H9 (cell line): ENCODE measurements at regions not wholly inside any gene's neighbourhood (a gene's known extent, or its start where the extent isn't known, plus 50 kb on each side); places are given as distances from the start of the nearest gene placed in this dataset.
"Not testable (repeated sequence)": the region's sequence is repeated elsewhere in the genome, so short reads cannot be mapped to it uniquely, and the experiment has no call there.

Source experiments
- DNase-seq: peaks from one replicate; pipeline ENCODE4 v3.0.0-alpha.2; 2017
- H2AFZ ChIP-seq: one replicate; pipeline ENCODE4 v1.6.1; 2013; ENCODE audit warnings: mild to moderate bottlenecking, low read length, control low read depth, moderate library complexity
- H2AK5ac ChIP-seq: 2 replicates; pipeline ENCODE4 v1.6.1; 2013; ENCODE audit warnings: low read length, control low read depth, mixed read lengths; ENCODE audit not compliant: insufficient read length
- H2BK120ac ChIP-seq: one replicate; pipeline ENCODE4 v1.6.1; 2013; ENCODE audit warnings: low read depth, mild to moderate bottlenecking, low read length, control low read depth, inconsistent platforms; ENCODE audit not compliant: poor library complexity, severe bottlenecking
- H2BK12ac ChIP-seq: 2 replicates; pipeline ENCODE4 v1.6.1; 2013; ENCODE audit warnings: low read length, control low read depth, mixed read lengths, low read depth; ENCODE audit not compliant: insufficient read length
- H2BK15ac ChIP-seq: 2 replicates; pipeline ENCODE4 v1.6.1; 2013; ENCODE audit warnings: low read depth, low read length, control low read depth
- H2BK20ac ChIP-seq: one replicate; pipeline ENCODE4 v1.6.1; 2013; ENCODE audit warnings: low read depth, mild to moderate bottlenecking, low read length, control low read depth, inconsistent platforms; ENCODE audit not compliant: poor library complexity, severe bottlenecking
- H2BK5ac ChIP-seq: 2 replicates; pipeline ENCODE4 v1.6.1; 2013; ENCODE audit warnings: low read length, control low read depth, mixed read lengths; ENCODE audit not compliant: insufficient read length
- H3K14ac ChIP-seq: 2 replicates; pipeline ENCODE4 v1.6.1; 2013; ENCODE audit warnings: low read length, control low read depth; ENCODE audit not compliant: insufficient read depth
- H3K18ac ChIP-seq: 2 replicates; pipeline ENCODE4 v1.6.1; 2013; ENCODE audit warnings: low read depth, mild to moderate bottlenecking, mixed read lengths, low read length, control low read depth; ENCODE audit not compliant: insufficient read length
- H3K23ac ChIP-seq: 2 replicates; pipeline ENCODE4 v1.6.1; 2013; ENCODE audit warnings: low read length, control low read depth, mixed read lengths, low read depth; ENCODE audit not compliant: insufficient read length
- H3K23me2 ChIP-seq: 2 replicates; pipeline ENCODE4 v1.6.1; 2013; ENCODE audit warnings: low read depth, mild to moderate bottlenecking, mixed read lengths, low read length, control low read depth; ENCODE audit not compliant: insufficient read length, poor library complexity, severe bottlenecking
- H3K27ac ChIP-seq: 2 replicates; pipeline ENCODE4 v1.5.1; 2013; ENCODE audit warnings: low read length, control low read depth, mixed read lengths, low read depth; ENCODE audit not compliant: insufficient read length
- H3K27me3 ChIP-seq: 2 replicates; pipeline ENCODE4 v1.6.1; 2013; ENCODE audit warnings: low read length, control low read depth, inconsistent platforms; ENCODE audit not compliant: insufficient read depth
- H3K4ac ChIP-seq: 2 replicates; pipeline ENCODE4 v1.6.1; 2013; ENCODE audit warnings: low read depth, mild to moderate bottlenecking, control low read depth, inconsistent platforms, low read length, moderate library complexity
- H3K4me1 ChIP-seq: 2 replicates; pipeline ENCODE4 v1.6.1; 2013; ENCODE audit warnings: low read length, control low read depth, inconsistent platforms; ENCODE audit not compliant: insufficient read depth
- H3K4me2 ChIP-seq: 2 replicates; pipeline ENCODE4 v1.6.1; 2013; ENCODE audit warnings: low read length, control low read depth, mixed read lengths; ENCODE audit not compliant: insufficient read length, insufficient read depth
- H3K56ac ChIP-seq: 2 replicates; pipeline ENCODE4 v1.6.1; 2013; ENCODE audit warnings: low read depth, mild to moderate bottlenecking, mixed read lengths, low read length, control low read depth; ENCODE audit not compliant: insufficient read length
- H3K79me1 ChIP-seq: 2 replicates; pipeline ENCODE4 v1.6.1; 2013; ENCODE audit warnings: low read depth, mild to moderate bottlenecking, moderate library complexity, low read length, control low read depth, inconsistent platforms; ENCODE audit not compliant: insufficient read depth, poor library complexity, severe bottlenecking
- H3K79me2 ChIP-seq: 2 replicates; pipeline ENCODE4 v1.6.1; 2013; ENCODE audit warnings: low read length, control low read depth, inconsistent platforms; ENCODE audit not compliant: insufficient read depth
- H3K9ac ChIP-seq: 2 replicates; pipeline ENCODE4 v1.6.1; 2013; ENCODE audit warnings: low read length, control low read depth, mixed read lengths; ENCODE audit not compliant: insufficient read length; ENCODE audit errors: extremely low read depth
- H3K9me3 ChIP-seq: one replicate; pipeline ENCODE4 v1.6.1; 2013; ENCODE audit warnings: low read depth, low read length, inconsistent platforms; ENCODE audit not compliant: control insufficient read depth
- H3T11ph ChIP-seq: one replicate; pipeline ENCODE4 v1.6.1; 2013; ENCODE audit warnings: mild to moderate bottlenecking, low read length, control low read depth, inconsistent platforms
- H4K20me1 ChIP-seq: one replicate; pipeline ENCODE4 v1.6.1; 2013; ENCODE audit not compliant: control insufficient read depth, insufficient read length, insufficient read depth
- H4K5ac ChIP-seq: 2 replicates; pipeline ENCODE4 v1.6.1; 2013; ENCODE audit warnings: low read depth, mild to moderate bottlenecking, mixed read lengths, low read length, control low read depth; ENCODE audit not compliant: insufficient read length
- H4K8ac ChIP-seq: replicated peaks from 2 replicates; pipeline ENCODE4 v1.6.1; 2013; ENCODE audit warnings: low read length, control low read depth, mixed read lengths, low read depth; ENCODE audit not compliant: insufficient read length
- H4K91ac ChIP-seq: 2 replicates; pipeline ENCODE4 v1.6.1; 2013; ENCODE audit warnings: low read depth, mild to moderate bottlenecking, moderate library complexity, mixed read lengths, low read length, control low read depth; ENCODE audit not compliant: insufficient read length
- H3K27ac Mint-ChIP-seq, 3 experiments: 2 replicates in 2 of 3; 3 replicates in 1 of 3; pipeline ENCODE4 v1.8.0; 2020 to 2021; ENCODE audit warnings: mixed read lengths in 3 of 3, mild to moderate bottlenecking in 1 of 3, moderate library complexity in 1 of 3
- H3K27me3 Mint-ChIP-seq: 2 replicates; pipeline ENCODE4 v1.8.0; 2021; ENCODE audit warnings: low read depth, mild to moderate bottlenecking, moderate library complexity, mixed read lengths
- H3K36me3 Mint-ChIP-seq, 3 experiments: 2 replicates in 2 of 3; 3 replicates in 1 of 3; pipeline ENCODE4 v1.8.0; 2020 to 2021; ENCODE audit warnings: low read depth in 3 of 3, mixed read lengths in 3 of 3; ENCODE audit not compliant: insufficient read depth in 1 of 3
- H3K4me1 Mint-ChIP-seq, 2 experiments: 2 replicates each; pipeline ENCODE4 v1.8.0; 2020; ENCODE audit warnings: mixed read lengths in 2 of 2
- H3K4me3 Mint-ChIP-seq, 2 experiments: 2 replicates in 1 of 2; 3 replicates in 1 of 2; pipeline ENCODE4 v1.8.0; 2020 to 2021; ENCODE audit warnings: mild to moderate bottlenecking in 2 of 2, mixed read lengths in 2 of 2, moderate library complexity in 1 of 2
- H3K9me3 Mint-ChIP-seq, 2 experiments: 2 replicates in 1 of 2; 3 replicates in 1 of 2; pipeline ENCODE4 v1.8.0; 2020; ENCODE audit warnings: mild to moderate bottlenecking in 2 of 2, mixed read lengths in 2 of 2, moderate library complexity in 1 of 2
- WGBS: extraction: QIAGEN DNeasy Blood & Tissue Kit; methylation state at CpG from one replicate; pipeline ENCODE4 v1.1.7; 2013; ENCODE audit warnings: missing lambda C conversion rate, low lambda C conversion rate, mixed read lengths; ENCODE audit not compliant: insufficient read length; ENCODE audit errors: extremely low coverage; 5-methylcytosine and 5-hydroxymethylcytosine counted together
- TF ChIP-seq, protein P1 (sequence below): fragments of 200-600 bp; sonication (generic); conservative IDR thresholded peaks from 3 replicates; pipeline ENCODE4 v1.8.0; 2021; ENCODE audit warnings: antibody characterized with exemption, mild to moderate bottlenecking

DNA sequence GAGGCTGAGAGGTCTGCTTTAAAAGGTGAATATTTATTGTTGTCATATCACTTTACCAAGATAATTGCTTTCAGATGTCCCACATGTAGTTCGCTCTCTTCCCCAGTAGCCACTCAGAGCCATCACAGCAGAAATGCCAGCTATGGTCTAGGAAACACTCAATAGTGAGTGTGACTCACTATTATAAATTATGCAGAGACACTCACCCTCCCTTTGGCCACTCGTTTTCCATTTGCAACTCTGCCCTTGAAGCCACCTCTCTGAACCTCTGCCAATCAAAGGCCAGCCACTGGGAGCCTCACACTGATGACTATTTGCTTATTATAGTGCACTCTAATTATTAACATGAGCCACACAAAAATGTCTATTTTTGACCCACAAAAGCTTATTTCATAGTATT is 328.1 kb upstream of the ATP10A start:
- Histone ChIP-seq H3K9ac (no peak overlapping the region), H3K18ac (no peak overlapping the region), H2BK20ac (no peak overlapping the region), H3K23ac (no peak overlapping the region), H3K4me2 (no peak overlapping the region), H3K4ac (no peak overlapping the region), H2BK120ac (no peak overlapping the region), H4K20me1 (no peaks in the 10 kb centered on the region), H3K79me1 (no peaks in the 10 kb centered on the region), H2AK5ac (no peak overlapping the region), H3T11ph (no peak overlapping the region), H3K9me3 (no peaks in the 10 kb centered on the region), H3K14ac (no peak overlapping the region), H2AFZ (no peak overlapping the region), H3K79me2 (no peaks in the 10 kb centered on the region), H3K23me2 (no peaks in the 10 kb centered on the region), H2BK12ac (no peak overlapping the region), H3K27me3 (no peaks in the 10 kb centered on the region), H2BK5ac (no peak overlapping the region), H4K91ac (no peak overlapping the region), H3K4me1 (0 out of 2 replicates have a peak, but pooled peaks cover 2% of the 10 kb centered on the region), H3K27ac (no peak overlapping the region), H2BK15ac (no peak overlapping the region), H4K5ac (no peak overlapping the region), H3K56ac (no peak overlapping the region), H4K8ac (no peak overlapping the region)
- no peak overlapping the region for H3K4me3 Mint-ChIP-seq
- H3K9me3 Mint-ChIP-seq, result peaks cover 7 to 9% of the 10 kb centered on the region in 2 experiments; a peak in 3 of 5 replicates
- H3K27me3 Mint-ChIP-seq, result no peaks in the 10 kb centered on the region
- no CpG with 5 or more reads among the region's 2 CpGs for WGBS
- TF ChIP-seq, protein P1, sequence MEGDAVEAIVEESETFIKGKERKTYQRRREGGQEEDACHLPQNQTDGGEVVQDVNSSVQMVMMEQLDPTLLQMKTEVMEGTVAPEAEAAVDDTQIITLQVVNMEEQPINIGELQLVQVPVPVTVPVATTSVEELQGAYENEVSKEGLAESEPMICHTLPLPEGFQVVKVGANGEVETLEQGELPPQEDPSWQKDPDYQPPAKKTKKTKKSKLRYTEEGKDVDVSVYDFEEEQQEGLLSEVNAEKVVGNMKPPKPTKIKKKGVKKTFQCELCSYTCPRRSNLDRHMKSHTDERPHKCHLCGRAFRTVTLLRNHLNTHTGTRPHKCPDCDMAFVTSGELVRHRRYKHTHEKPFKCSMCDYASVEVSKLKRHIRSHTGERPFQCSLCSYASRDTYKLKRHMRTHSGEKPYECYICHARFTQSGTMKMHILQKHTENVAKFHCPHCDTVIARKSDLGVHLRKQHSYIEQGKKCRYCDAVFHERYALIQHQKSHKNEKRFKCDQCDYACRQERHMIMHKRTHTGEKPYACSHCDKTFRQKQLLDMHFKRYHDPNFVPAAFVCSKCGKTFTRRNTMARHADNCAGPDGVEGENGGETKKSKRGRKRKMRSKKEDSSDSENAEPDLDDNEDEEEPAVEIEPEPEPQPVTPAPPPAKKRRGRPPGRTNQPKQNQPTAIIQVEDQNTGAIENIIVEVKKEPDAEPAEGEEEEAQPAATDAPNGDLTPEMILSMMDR, result no peak
- no peak for DNase-seq
- H3K27ac Mint-ChIP-seq, result no peak overlapping the region
- peaks cover 15 to 20% of the 10 kb centered on the region in 2 experiments for H3K4me1 Mint-ChIP-seq
- H3K36me3 Mint-ChIP-seq, result peaks cover 0 to 8% (median 8%) of the 10 kb centered on the region in 3 experiments; a peak in 2 of 7 replicates

DNA sequence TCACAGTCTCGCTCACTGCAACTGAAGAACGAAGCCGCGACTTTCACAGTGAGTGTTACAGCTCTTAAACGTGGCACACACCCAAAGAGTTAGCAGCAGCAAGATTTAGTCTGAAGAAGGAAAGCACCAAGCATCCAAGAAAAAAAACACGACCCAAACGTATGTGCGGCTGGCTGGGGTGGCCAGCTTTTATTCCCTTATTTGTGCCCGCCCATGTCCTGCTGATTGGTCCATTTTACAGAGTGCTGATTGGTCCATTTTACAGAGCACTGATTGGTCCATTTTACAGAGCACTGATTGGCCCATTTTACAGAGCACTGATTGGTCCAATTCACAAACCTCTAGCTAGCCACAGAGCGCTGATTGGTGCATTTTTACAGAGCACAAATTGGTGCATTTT is 323.0 kb upstream of the ATP10A start:
- not testable (repeated sequence) for H3K4me2 ChIP-seq, H2BK20ac ChIP-seq, H4K91ac ChIP-seq, H3K23me2 ChIP-seq, H3K27ac ChIP-seq, H4K5ac ChIP-seq, H2AK5ac ChIP-seq, H3K4me3 Mint-ChIP-seq, H3K4ac ChIP-seq, H3K36me3 Mint-ChIP-seq, H3T11ph ChIP-seq, H2BK5ac ChIP-seq, H2AFZ ChIP-seq, H2BK120ac ChIP-seq, H3K9me3 ChIP-seq, H3K14ac ChIP-seq, H3K79me2 ChIP-seq, H3K9ac ChIP-seq, H4K20me1 ChIP-seq, H2BK15ac ChIP-seq, DNase-seq, H3K9me3 Mint-ChIP-seq, H3K4me1 ChIP-seq, H3K56ac ChIP-seq, H3K4me1 Mint-ChIP-seq, H3K27me3 Mint-ChIP-seq, H3K23ac ChIP-seq, H3K79me1 ChIP-seq, H4K8ac ChIP-seq, H2BK12ac ChIP-seq, H3K27me3 ChIP-seq, H3K18ac ChIP-seq, H3K27ac Mint-ChIP-seq
- no CpG with 5 or more reads among the region's 10 CpGs for WGBS
